GM12878 (cell line): ENCODE measurements at regions not wholly inside any gene's neighbourhood (a gene's known extent, or its start where the extent isn't known, plus 50 kb on each side); places are given as distances from the start of the nearest gene placed in this dataset.

Experiments used
- ATAC-seq: fragments of 200-7000 bp; cut with Tn5 transposase; 3 replicates; pipeline ENCODE4 v1.9.1; 2020; ENCODE audit warnings: mild to moderate bottlenecking, moderate library complexity
- BruUV-seq: library from RNA; stranded (reverse); fragments of 400-500 nt; replicated peaks from 2 replicates; lab custom pipeline; 2021; lab: Mats Ljungman, UMichigan
- CTCF ChIA-PET: fragments of 300-600 bp; sonication (Branson Sonifier 250); formaldehyde crosslinking; extraction: SDS; loops from one replicate; lab custom pipeline; 2021; ENCODE audit warnings: inconsistent platforms; lab: Yijun Ruan, JAX
- POLR2A ChIA-PET: fragments of 350-600 bp; formaldehyde crosslinking; extraction: SDS; loops from one replicate; lab custom pipeline; 2021; ENCODE audit warnings: inconsistent platforms; lab: Charles Lee
- RAD21 ChIA-PET: fragments of 300-600 bp; sonication (Branson Sonifier 250); formaldehyde crosslinking; loops from one replicate; lab custom pipeline; 2023; ENCODE audit warnings: antibody characterized with exemption; ENCODE audit not compliant: unreplicated experiment; lab: Charles Lee
- SMC1A ChIA-PET: fragments of 300-600 bp; sonication (Branson Sonifier 250); formaldehyde crosslinking; loops from one replicate; lab custom pipeline; 2023; ENCODE audit not compliant: unreplicated experiment, uncharacterized antibody; lab: Charles Lee
- DNase-seq: peaks from one replicate; pipeline ENCODE4 v3.0.0-alpha.2; 2011; ENCODE audit warnings: low read depth, low spot score
- FAIRE-seq: peaks from 3 replicates; lab custom pipeline; 2011; peaks lifted over from hg19 to GRCh38; lab: Jason Lieb, UNC
- H2AFZ ChIP-seq: 2 replicates; pipeline ENCODE4 v1.6.0; 2011; ENCODE audit warnings: low read depth, low read length, control low read depth; ENCODE audit not compliant: control insufficient read depth
- H3K27ac ChIP-seq: 2 replicates; pipeline ENCODE4 v1.5.1; 2011; ENCODE audit warnings: control low read depth; ENCODE audit not compliant: control insufficient read depth, insufficient read depth
- H3K27me3 ChIP-seq, 2 experiments: replicated peaks in 1 of 2; 2 replicates each; pipeline versions ENCODE4 v1.6.0 to v1.6.1; 2011; ENCODE audit warnings: low read length in 1 of 2; ENCODE audit not compliant: control insufficient read depth in 2 of 2, insufficient read depth in 2 of 2
- H3K36me3 ChIP-seq, 2 experiments: 2 replicates each; pipeline ENCODE4 v1.5.1; 2011; ENCODE audit warnings: low read length in 1 of 2; ENCODE audit not compliant: control insufficient read depth in 2 of 2, insufficient read depth in 2 of 2
- H3K4me1 ChIP-seq: 2 replicates; pipeline ENCODE4 v1.6.1; 2011; ENCODE audit warnings: mild to moderate bottlenecking, low read length, moderate library complexity, mixed read lengths; ENCODE audit not compliant: control insufficient read depth, insufficient read depth
- H3K4me2 ChIP-seq: 2 replicates; pipeline ENCODE4 v1.6.0; 2011; ENCODE audit warnings: control low read depth; ENCODE audit not compliant: control insufficient read depth, insufficient read depth
- H3K4me3 ChIP-seq: fragments of 200-600 bp; sonication (generic); 2 replicates; pipeline ENCODE4 v1.5.1; 2016
- H3K79me2 ChIP-seq: 2 replicates; pipeline ENCODE4 v1.6.0; 2011; ENCODE audit warnings: low read length; ENCODE audit not compliant: control insufficient read depth, insufficient read depth
- H3K9ac ChIP-seq: 2 replicates; pipeline ENCODE4 v1.8.0; 2011; ENCODE audit warnings: low read length, control low read depth, mixed read lengths; ENCODE audit not compliant: control insufficient read depth, insufficient read depth
- H3K9me3 ChIP-seq: replicated peaks from 3 replicates; pipeline ENCODE4 v1.5.1; 2011; ENCODE audit warnings: mild to moderate bottlenecking, low read length; ENCODE audit not compliant: control insufficient read depth, insufficient read depth
- H4K20me1 ChIP-seq: 2 replicates; pipeline ENCODE4 v1.6.0; 2011; ENCODE audit not compliant: control insufficient read depth, insufficient read depth
- CEBPB ChIP-seq, 2 experiments: fragments of 150-350 bp in 1 of 2; IDR thresholded peaks; 2 replicates each; pipeline ENCODE4 v1.6.1; 2012 to 2014; ENCODE audit warnings: low read depth in 2 of 2, low read length in 2 of 2, borderline replicate concordance in 1 of 2, inconsistent platforms in 1 of 2
- HDGF ChIP-seq: fragments of 450-650 bp; IDR thresholded peaks from 2 replicates; pipeline ENCODE4 v1.6.1; 2016; ENCODE audit warnings: antibody characterized with exemption
- LARP7 ChIP-seq: fragments of 450-650 bp; IDR thresholded peaks from 2 replicates; pipeline ENCODE4 v1.6.1; 2017; ENCODE audit warnings: mild to moderate bottlenecking
- MXI1 ChIP-seq: fragments of 150-350 bp; IDR thresholded peaks from 2 replicates; pipeline ENCODE4 v1.6.1; 2011; ENCODE audit warnings: low read depth, mild to moderate bottlenecking, inconsistent platforms, low read length, improper control_type of control experiment
- NFIC ChIP-seq: IDR thresholded peaks from 2 replicates; pipeline ENCODE4 v1.6.1; 2012; ENCODE audit warnings: low read depth, mild to moderate bottlenecking, inconsistent platforms, low read length, moderate library complexity
- POLR2AphosphoS5 ChIP-seq: IDR thresholded peaks from 2 replicates; pipeline ENCODE4 v1.6.1; 2011; ENCODE audit warnings: mild to moderate bottlenecking, low read length, inconsistent platforms
- POU2F2 ChIP-seq: IDR thresholded peaks from 3 replicates; pipeline ENCODE4 v1.6.1; 2011; ENCODE audit warnings: low read depth, mild to moderate bottlenecking, low read length, borderline replicate concordance
- SMC3 ChIP-seq: IDR thresholded peaks from 2 replicates; pipeline ENCODE4 v1.6.1; 2011; ENCODE audit warnings: low read length, improper control_type of control experiment, borderline replicate concordance
- YBX1 ChIP-seq: fragments of 450-650 bp; IDR thresholded peaks from 2 replicates; pipeline ENCODE4 v1.6.1; 2016; ENCODE audit warnings: antibody characterized with exemption
- ZNF274 ChIP-seq: IDR thresholded peaks from one replicate; pipeline ENCODE4 v1.8.0; 2011; ENCODE audit not compliant: insufficient read length, insufficient read depth
- WGBS: methylation state at CpG from one replicate; pipeline ENCODE4 v1.1.6; 2016; ENCODE audit warnings: low lambda C conversion rate; ENCODE audit not compliant: insufficient replicate concordance, insufficient coverage; ENCODE audit errors: missing lambda C conversion rate; 5-methylcytosine and 5-hydroxymethylcytosine counted together
- in situ Hi-C: fragments of 300-500 bp; cut with MboI; formaldehyde crosslinking; loops from 9 replicates; pipeline ENCODE4 v1.14.3; 2018; ENCODE audit warnings: mixed read lengths
- intact Hi-C: fragments of 100-400 bp; cut with micrococcal nuclease; formaldehyde crosslinking; loops from one replicate; pipeline ENCODE4 v1.14.2; 2022; ENCODE audit not compliant: unreplicated experiment
- TF ChIP-seq, protein P1 (sequence below): IDR thresholded peaks from 2 replicates; pipeline ENCODE4 v1.6.1; 2012; ENCODE audit warnings: low read depth, low read length, improper control_type of control experiment
- TF ChIP-seq, protein P2 (sequence below): IDR thresholded peaks from 2 replicates; pipeline ENCODE4 v1.6.1; 2011; ENCODE audit warnings: borderline replicate concordance, low read depth, mild to moderate bottlenecking, moderate library complexity, mixed read lengths, low read length; ENCODE audit not compliant: insufficient read depth; ENCODE audit errors: extremely low read length
- TF ChIP-seq, protein P3 (sequence below): IDR thresholded peaks from 2 replicates; pipeline ENCODE4 v1.6.1; 2011; ENCODE audit warnings: mild to moderate bottlenecking, low read depth, low read length, moderate library complexity; ENCODE audit not compliant: insufficient replicate concordance

DNA sequence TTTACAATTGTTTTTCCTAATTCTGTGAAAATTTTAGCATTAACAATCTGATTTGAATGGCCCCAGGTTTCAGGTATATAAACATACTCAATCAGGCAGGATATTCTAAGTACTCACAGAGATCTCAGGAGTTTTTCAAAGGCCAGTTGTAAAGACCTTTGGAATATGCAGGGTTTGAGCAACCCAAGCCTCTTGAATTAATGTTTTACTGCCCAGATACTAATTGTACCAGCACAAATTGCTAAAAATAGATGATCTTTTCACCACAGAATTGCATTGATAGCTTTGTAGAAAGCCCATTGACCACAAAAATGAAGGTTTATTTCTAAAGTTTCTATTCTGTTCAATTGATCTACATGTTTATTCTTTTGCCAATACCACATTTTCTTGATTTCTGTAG, 186.5 kb downstream of the OSTF1 start:
- no peak for TF ChIP-seq HDGF
- TF ChIP-seq, protein P1, sequence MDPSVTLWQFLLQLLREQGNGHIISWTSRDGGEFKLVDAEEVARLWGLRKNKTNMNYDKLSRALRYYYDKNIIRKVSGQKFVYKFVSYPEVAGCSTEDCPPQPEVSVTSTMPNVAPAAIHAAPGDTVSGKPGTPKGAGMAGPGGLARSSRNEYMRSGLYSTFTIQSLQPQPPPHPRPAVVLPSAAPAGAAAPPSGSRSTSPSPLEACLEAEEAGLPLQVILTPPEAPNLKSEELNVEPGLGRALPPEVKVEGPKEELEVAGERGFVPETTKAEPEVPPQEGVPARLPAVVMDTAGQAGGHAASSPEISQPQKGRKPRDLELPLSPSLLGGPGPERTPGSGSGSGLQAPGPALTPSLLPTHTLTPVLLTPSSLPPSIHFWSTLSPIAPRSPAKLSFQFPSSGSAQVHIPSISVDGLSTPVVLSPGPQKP: no peak
- no peak for TF ChIP-seq NFIC
- no peaks in the 10 kb centered on the region for H3K9me3 ChIP-seq
- no peak overlapping the region for H3K27ac ChIP-seq
- ATAC-seq (no peak), DNase-seq (no peak), FAIRE-seq (no peak)
- no peak overlapping the region for H3K9ac ChIP-seq
- SMC1A ChIA-PET: interaction anchor here (0.7 kb wide), 1 partner anchor 9 kb away, joined by 3 read pairs; no protein-coding TSS in a partner anchor
- H4K20me1 ChIP-seq: no peaks in the 10 kb centered on the region
- in situ Hi-C loops: no loop called here
- H3K79me2 ChIP-seq: no peaks in the 10 kb centered on the region
- no peak overlapping the region for H3K4me2 ChIP-seq
- H3K27me3 ChIP-seq: no peaks in the 10 kb centered on the region
- CTCF ChIA-PET: interaction anchor here (1.1 kb wide), 2 partner anchors 9 to 664 kb away, joined by 3 read pairs; no protein-coding TSS in a partner anchor
- POLR2A ChIA-PET: no interaction called here
- no peak overlapping the region for H3K4me3 ChIP-seq
- RAD21 ChIA-PET: no interaction called here
- no TSS peak for BruUV-seq
- H3K4me1 ChIP-seq: no peaks in the 10 kb centered on the region
- H3K36me3 ChIP-seq: no peaks in the 10 kb centered on the region
- intact Hi-C loops: no loop called here
- H2AFZ ChIP-seq: no peak overlapping the region

DNA sequence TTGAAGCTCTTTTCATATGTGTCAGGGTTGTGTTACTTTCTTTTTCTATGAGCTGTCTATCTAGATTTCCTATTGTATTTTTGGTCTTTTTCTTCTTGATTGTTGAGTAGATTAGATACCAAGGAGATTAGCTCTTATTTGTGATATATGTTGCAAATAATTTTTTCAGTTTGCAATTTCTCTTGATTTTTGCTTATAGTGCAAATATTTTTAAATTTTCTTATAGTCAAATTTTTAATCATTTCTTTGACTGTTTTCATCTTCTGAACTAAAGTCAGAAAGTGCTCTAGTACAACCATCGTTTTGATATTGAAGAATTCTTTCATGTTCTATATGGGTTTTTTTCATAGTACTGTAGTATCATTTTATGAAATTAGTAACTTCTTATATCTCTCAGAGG, 193.7 kb downstream of the OSTF1 start:
- H2AFZ ChIP-seq: no peak overlapping the region
- H3K27me3 ChIP-seq: no peaks in the 10 kb centered on the region
- no peaks in the 10 kb centered on the region for H3K9me3 ChIP-seq
- no peaks in the 10 kb centered on the region for H4K20me1 ChIP-seq
- no peak overlapping the region for H3K4me3 ChIP-seq
- no peak for FAIRE-seq
- no peaks in the 10 kb centered on the region for H3K4me1 ChIP-seq
- H3K4me2 ChIP-seq: no peak overlapping the region
- no peaks in the 10 kb centered on the region for H3K79me2 ChIP-seq
- intact Hi-C loops: no loop called here
- in situ Hi-C loops: no loop called here
- ChIA-PET RAD21 (no interaction called here), CTCF (interaction anchor here (1.4 kb wide), 1 partner anchor 15 kb away, joined by 3 read pairs; no protein-coding TSS in a partner anchor), SMC1A (no interaction called here), POLR2A (no interaction called here)
- BruUV-seq: no TSS peak
- no peaks in the 10 kb centered on the region for H3K36me3 ChIP-seq
- DNase-seq: no peak
- H3K27ac ChIP-seq: no peak overlapping the region
- no peak for ATAC-seq
- 50% methylated on average over 1 of the region's 1 CpG for WGBS
- no peak overlapping the region for H3K9ac ChIP-seq
- TF ChIP-seq MXI1: no peak
- no peak for TF ChIP-seq SMC3
- no peak for TF ChIP-seq POLR2AphosphoS5
- TF ChIP-seq POU2F2: no peak
- TF ChIP-seq, protein P2, sequence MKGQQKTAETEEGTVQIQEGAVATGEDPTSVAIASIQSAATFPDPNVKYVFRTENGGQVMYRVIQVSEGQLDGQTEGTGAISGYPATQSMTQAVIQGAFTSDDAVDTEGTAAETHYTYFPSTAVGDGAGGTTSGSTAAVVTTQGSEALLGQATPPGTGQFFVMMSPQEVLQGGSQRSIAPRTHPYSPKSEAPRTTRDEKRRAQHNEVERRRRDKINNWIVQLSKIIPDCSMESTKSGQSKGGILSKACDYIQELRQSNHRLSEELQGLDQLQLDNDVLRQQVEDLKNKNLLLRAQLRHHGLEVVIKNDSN: no peak
- no peak for TF ChIP-seq YBX1
- no peak for TF ChIP-seq ZNF274
- no peak for TF ChIP-seq LARP7
- TF ChIP-seq, protein P3, sequence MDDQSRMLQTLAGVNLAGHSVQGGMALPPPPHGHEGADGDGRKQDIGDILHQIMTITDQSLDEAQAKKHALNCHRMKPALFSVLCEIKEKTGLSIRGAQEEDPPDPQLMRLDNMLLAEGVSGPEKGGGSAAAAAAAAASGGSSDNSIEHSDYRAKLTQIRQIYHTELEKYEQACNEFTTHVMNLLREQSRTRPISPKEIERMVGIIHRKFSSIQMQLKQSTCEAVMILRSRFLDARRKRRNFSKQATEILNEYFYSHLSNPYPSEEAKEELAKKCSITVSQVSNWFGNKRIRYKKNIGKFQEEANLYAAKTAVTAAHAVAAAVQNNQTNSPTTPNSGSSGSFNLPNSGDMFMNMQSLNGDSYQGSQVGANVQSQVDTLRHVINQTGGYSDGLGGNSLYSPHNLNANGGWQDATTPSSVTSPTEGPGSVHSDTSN: no peak
- TF ChIP-seq CEBPB (IDR thresholded peaks at IDR 0.05; ENCODE audit: borderline replicate concordance in 1 of 2, low read depth in 2 of 2, low read length in 2 of 2): no peak
